Naive B cell (primary cell): ENCODE measurements at regions not wholly inside any gene's neighbourhood (a gene's known extent, or its start where the extent isn't known, plus 50 kb on each side); places are given as distances from the start of the nearest gene placed in this dataset.
"Not testable (repeated sequence)": the region's sequence is repeated elsewhere in the genome, so short reads cannot be mapped to it uniquely, and the experiment has no call there.

ENCODE experiments used
- ATAC-seq, 2 donors: fragments of 150-1000 bp; cut with Tn5 transposase; 2 replicates each; pipeline ENCODE4 v1.10.0; 2021; ENCODE audit warnings: low read depth in 2 of 2, mild to moderate bottlenecking in 2 of 2, moderate library complexity in 2 of 2
- DNase-seq: peaks from one replicate; pipeline ENCODE4 v3.0.0; 2022
- H3K27ac Mint-ChIP-seq, 6 donors: one replicate each; pipeline ENCODE4 v1.8.0; 2020 to 2022; ENCODE audit warnings: mild to moderate bottlenecking in 6 of 6, mixed read lengths in 6 of 6, moderate library complexity in 5 of 6, inconsistent platforms in 2 of 6
- H3K27me3 Mint-ChIP-seq, 3 donors: one replicate each; pipeline ENCODE4 v1.8.0; 2021 to 2022; ENCODE audit warnings: mixed read lengths in 3 of 3, mild to moderate bottlenecking in 1 of 3
- H3K36me3 Mint-ChIP-seq, 2 donors: one replicate each; pipeline ENCODE4 v1.8.0; 2020 to 2022; ENCODE audit warnings: mixed read lengths in 2 of 2, inconsistent platforms in 1 of 2, mild to moderate bottlenecking in 1 of 2
- H3K4me1 Mint-ChIP-seq, 3 donors: one replicate each; pipeline ENCODE4 v1.8.0; 2020 to 2022; ENCODE audit warnings: mixed read lengths in 3 of 3, inconsistent platforms in 1 of 3, mild to moderate bottlenecking in 1 of 3, moderate library complexity in 1 of 3
- H3K4me3 Mint-ChIP-seq, 8 donors: one replicate each; pipeline ENCODE4 v1.8.0; 2020 to 2022; ENCODE audit warnings: mild to moderate bottlenecking in 8 of 8, mixed read lengths in 8 of 8, moderate library complexity in 8 of 8, inconsistent platforms in 2 of 8
- H3K9me3 Mint-ChIP-seq, 7 donors: one replicate each; pipeline ENCODE4 v1.8.0; 2020 to 2022; ENCODE audit warnings: mixed read lengths in 7 of 7, mild to moderate bottlenecking in 5 of 7, inconsistent platforms in 2 of 7, moderate library complexity in 1 of 7

GRCh38 chr2:111356512-111357031 is 235.9 kb downstream of the BCL2L11 start:
- not testable (repeated sequence) for ATAC-seq, H3K27ac Mint-ChIP-seq, H3K36me3 Mint-ChIP-seq, H3K27me3 Mint-ChIP-seq, H3K4me3 Mint-ChIP-seq, H3K9me3 Mint-ChIP-seq, DNase-seq, H3K4me1 Mint-ChIP-seq

DNA sequence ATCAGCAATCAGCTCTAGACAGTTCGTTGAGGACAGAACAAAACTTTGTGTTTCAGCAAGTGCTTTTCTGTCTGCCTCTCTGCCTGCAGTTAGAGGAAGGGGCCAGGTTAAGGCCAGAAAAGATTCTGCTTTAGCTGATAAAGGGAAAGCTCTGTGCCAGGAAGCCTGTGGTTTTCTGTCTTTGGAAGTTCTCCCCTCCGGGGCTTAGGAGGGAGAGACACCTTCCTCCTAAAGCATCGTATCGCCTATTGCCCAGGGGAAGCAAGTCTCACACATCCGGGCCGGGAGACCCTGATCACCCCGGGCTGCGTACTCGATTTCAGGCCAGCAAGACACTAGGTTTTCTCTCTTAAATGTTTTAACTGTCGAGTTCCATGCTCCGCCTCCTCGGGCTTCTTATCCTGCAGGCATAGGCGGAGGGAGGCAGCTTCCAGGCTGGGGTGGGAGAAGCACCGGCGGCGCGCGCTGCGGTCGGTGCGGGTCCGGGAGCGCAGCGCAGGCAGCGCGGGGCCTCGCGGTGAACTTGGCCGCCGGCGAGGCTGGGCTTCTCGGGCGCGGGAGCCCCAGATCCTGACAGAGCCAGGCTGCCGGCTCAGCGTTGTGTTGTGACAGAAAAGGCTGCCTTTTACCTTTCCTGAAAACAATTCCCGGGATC is 245.4 kb downstream of the BCL2L11 start:
- not testable (repeated sequence) for H3K36me3 Mint-ChIP-seq, H3K27ac Mint-ChIP-seq, H3K4me1 Mint-ChIP-seq, H3K27me3 Mint-ChIP-seq, H3K9me3 Mint-ChIP-seq
- peak; percentile 34 to 48 for ATAC-seq
- H3K4me3 Mint-ChIP-seq = peak overlapping the region; percentile 30 to 84 (median 66)
- DNase-seq = peak; percentile 7

- H3K9me3 Mint-ChIP-seq, H3K4me1 Mint-ChIP-seq, H3K27me3 Mint-ChIP-seq, DNase-seq, H3K27ac Mint-ChIP-seq, ATAC-seq, H3K36me3 Mint-ChIP-seq: not testable (repeated sequence)
- H3K4me3 Mint-ChIP-seq = peak overlapping the region in 3 of 8 donors; percentile 25 to 56 (median 47)
Observed at GRCh38 chr2:111366641-111367029, 245.9 kb downstream of the BCL2L11 start.

DNA sequence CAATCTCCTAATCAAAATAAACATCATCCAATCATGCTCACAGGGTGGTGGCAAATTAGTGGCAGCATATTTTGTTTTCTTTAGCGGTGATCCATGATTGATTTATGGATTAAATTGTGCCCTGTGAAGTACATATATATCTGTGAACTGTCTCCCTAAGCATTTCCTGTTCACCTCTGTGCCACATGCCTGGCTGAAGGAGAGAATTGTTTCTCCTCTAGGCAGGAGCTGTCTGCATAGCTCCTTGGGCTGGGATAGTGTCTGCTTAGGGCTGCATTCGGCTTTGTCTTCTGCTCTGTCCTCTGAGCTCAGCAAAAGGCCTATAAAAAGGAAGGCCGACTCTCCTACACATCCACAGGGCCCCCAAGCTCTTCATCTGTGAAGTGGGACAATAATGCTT is 246.4 kb downstream of the BCL2L11 start:
- H3K27ac Mint-ChIP-seq, H3K36me3 Mint-ChIP-seq, H3K27me3 Mint-ChIP-seq, H3K4me1 Mint-ChIP-seq, ATAC-seq, DNase-seq, H3K9me3 Mint-ChIP-seq: not testable (repeated sequence)
- peak overlapping the region in 2 of 8 donors; percentile 47 to 56 for H3K4me3 Mint-ChIP-seq

GRCh38 chr2:111367871-111368270 is 247.2 kb downstream of the BCL2L11 start:
- not testable (repeated sequence) for H3K4me3 Mint-ChIP-seq, H3K27me3 Mint-ChIP-seq, H3K36me3 Mint-ChIP-seq, DNase-seq, H3K4me1 Mint-ChIP-seq, H3K9me3 Mint-ChIP-seq, H3K27ac Mint-ChIP-seq
- ATAC-seq = peak in 1 of 2 donors; percentile 23

DNA sequence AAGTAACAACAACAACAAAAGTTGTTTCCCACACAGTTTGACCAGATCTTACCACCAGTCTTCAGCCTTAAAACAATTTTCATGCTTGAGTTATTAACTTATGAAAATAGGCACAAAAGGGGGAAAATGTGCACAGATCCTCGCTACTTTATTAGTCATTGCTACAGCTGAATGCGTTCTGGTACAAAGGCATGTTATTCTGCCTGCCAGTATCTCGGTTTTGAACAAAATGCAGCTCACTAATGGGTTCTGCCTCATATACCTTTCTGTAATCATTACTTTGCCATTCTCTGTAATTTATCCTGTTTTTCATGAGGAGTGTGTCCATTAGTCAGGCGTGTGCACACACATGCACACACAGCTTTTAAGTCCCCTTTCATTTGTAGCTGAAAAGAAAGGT is 247.6 kb downstream of the BCL2L11 start:
- H3K4me3 Mint-ChIP-seq, DNase-seq, H3K27me3 Mint-ChIP-seq, H3K36me3 Mint-ChIP-seq, H3K27ac Mint-ChIP-seq, H3K9me3 Mint-ChIP-seq, H3K4me1 Mint-ChIP-seq: not testable (repeated sequence)
- peak; percentile 40 to 52 for ATAC-seq

DNA sequence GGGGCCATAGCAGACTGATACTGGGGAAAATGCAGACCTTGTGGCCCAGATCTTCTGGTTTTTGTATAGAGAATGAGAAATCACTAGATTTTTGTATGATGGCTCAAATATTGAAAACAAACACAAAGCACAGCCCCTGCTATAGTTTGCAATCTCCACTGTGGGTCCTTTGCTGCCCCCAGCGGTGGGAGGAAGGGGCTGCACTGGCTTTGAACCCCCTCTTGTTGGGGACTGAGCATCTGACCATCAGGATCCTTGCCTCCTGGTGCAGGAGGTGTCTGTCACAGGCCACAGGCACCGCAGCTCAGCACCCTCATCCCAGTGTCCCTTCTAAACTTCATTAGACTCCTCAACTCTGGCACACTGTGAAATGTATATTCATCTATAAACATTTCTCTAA is 252.3 kb downstream of the BCL2L11 start:
- DNase-seq, H3K36me3 Mint-ChIP-seq, ATAC-seq, H3K4me3 Mint-ChIP-seq, H3K27me3 Mint-ChIP-seq, H3K9me3 Mint-ChIP-seq, H3K27ac Mint-ChIP-seq, H3K4me1 Mint-ChIP-seq: not testable (repeated sequence)

- H3K4me3 Mint-ChIP-seq, H3K36me3 Mint-ChIP-seq, H3K9me3 Mint-ChIP-seq, DNase-seq, H3K27ac Mint-ChIP-seq, H3K27me3 Mint-ChIP-seq, H3K4me1 Mint-ChIP-seq, ATAC-seq: not testable (repeated sequence)
Observed at GRCh38 chr2:111373989-111374388, 253.3 kb downstream of the BCL2L11 start.

DNA sequence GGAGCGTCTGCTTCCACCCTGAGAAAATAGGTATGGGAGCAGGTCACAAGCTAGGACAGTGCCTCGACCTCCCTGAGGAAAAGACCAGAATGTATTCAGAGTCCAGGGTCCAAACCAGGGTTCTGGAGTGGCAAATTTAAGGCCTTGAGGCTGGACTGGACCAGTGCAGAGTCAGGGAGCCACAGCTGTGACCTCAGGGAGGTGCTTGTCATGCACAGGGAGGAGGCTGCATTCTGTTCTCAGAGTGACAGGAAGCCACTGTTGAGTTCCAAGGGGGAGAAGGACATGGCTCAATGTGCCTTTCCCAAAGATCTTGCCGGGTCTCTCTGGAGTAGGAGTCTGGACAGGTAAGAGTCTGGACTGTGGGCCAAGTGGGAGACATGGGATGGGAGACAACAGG is 254.0 kb downstream of the BCL2L11 start:
- H3K27ac Mint-ChIP-seq = peak overlapping the region in 1 of 6 donors; percentile 59
- H3K4me3 Mint-ChIP-seq = not testable (repeated sequence)

GRCh38 chr2:111375320-111375883 is 254.7 kb downstream of the BCL2L11 start:
- DNase-seq, H3K9me3 Mint-ChIP-seq, H3K4me3 Mint-ChIP-seq, H3K36me3 Mint-ChIP-seq, ATAC-seq, H3K27ac Mint-ChIP-seq, H3K4me1 Mint-ChIP-seq, H3K27me3 Mint-ChIP-seq: not testable (repeated sequence)

More for the DNA sequence above, 254.0 kb downstream of the BCL2L11 start:
- not testable (repeated sequence) for H3K9me3 Mint-ChIP-seq, DNase-seq, H3K36me3 Mint-ChIP-seq, H3K4me1 Mint-ChIP-seq, ATAC-seq, H3K27me3 Mint-ChIP-seq

DNA sequence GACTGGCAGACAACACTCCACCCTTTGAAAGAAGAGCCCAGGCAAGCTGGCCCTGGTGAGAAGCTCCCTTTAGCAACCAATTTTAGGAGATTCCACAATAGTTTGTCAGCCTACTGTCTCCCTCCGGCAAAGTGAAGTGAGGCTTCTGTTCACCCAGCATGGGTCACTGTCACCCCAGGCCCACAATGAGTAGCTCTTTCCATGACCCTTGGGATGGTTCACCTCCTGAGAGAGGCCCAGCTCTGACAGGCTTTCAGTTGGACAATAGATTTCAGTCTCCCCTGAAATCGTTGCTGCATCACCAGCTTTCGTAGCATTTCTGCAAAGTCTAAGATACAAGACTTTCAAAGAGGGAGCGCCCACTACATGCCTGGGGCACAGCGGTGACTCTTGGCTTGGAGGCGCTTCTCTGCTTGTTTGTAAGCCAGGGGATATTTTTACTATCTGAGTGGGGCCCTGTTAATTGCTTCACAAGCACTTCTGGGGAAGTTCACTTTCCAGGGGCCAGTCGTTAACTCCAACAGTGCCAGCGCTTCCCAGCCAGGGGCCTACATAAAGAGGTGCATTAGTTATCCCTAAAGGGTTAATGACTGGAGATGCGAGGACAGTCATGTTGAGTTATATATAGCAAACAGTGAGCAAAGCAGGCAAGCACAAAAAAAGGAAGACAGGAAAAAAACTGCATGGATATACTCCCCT is 255.7 kb downstream of the BCL2L11 start:
- H3K4me1 Mint-ChIP-seq, H3K36me3 Mint-ChIP-seq, H3K27ac Mint-ChIP-seq, ATAC-seq, H3K27me3 Mint-ChIP-seq, H3K9me3 Mint-ChIP-seq, H3K4me3 Mint-ChIP-seq, DNase-seq: not testable (repeated sequence)

DNA sequence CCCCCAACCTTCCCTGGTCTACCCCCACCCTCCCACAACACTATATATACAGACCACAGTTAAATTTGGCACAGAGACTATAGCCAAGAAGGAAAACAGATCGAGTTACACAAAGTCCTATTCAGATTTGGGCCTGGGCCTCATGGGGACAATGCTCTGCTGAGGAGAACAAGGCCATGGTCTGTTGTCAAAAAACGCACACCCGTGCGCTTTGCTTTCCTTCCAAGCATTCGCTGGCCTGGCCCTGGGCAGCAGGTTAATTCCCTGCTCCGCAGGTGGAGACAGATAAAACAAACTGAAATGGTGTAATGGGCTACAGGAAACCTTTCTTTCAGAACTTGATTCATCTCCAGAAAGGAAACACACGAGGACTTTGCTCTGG is 256.2 kb downstream of the BCL2L11 start:
- not testable (repeated sequence) for H3K27me3 Mint-ChIP-seq, ATAC-seq, H3K4me1 Mint-ChIP-seq, H3K9me3 Mint-ChIP-seq, H3K27ac Mint-ChIP-seq, H3K36me3 Mint-ChIP-seq, DNase-seq, H3K4me3 Mint-ChIP-seq

DNA sequence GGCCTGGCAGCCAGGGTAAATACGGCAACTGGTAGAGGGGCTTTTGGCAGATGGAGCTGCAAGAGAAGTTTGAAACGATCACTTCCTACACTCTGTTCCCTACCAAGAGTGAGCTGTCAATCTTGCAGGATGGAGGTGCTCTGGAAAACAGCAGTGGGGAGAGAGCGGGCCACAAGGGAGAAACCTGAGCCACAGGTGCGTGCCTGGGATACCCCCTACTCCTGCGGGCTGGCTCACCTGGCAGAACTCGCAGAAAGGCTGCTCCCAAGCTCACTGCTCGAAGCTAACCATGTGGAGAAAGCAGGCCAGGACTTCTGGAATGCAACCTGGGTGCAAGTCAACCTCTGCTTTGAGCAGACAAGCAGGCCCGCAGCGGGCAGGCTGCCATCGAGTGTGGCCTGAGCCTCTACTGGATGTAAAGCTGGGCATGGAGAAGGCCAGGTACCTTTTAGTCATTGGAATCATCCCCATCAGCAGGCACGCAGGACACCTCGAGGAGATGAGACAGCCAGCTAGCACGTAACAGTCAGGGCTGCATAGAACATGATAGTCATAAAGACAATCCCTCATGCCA is 256.8 kb downstream of the BCL2L11 start:
- H3K4me1 Mint-ChIP-seq, H3K27ac Mint-ChIP-seq, H3K36me3 Mint-ChIP-seq, ATAC-seq, H3K9me3 Mint-ChIP-seq, DNase-seq, H3K27me3 Mint-ChIP-seq, H3K4me3 Mint-ChIP-seq: not testable (repeated sequence)

- H3K4me1 Mint-ChIP-seq, H3K27me3 Mint-ChIP-seq, DNase-seq, ATAC-seq, H3K4me3 Mint-ChIP-seq, H3K9me3 Mint-ChIP-seq, H3K27ac Mint-ChIP-seq, H3K36me3 Mint-ChIP-seq: not testable (repeated sequence)
Observed at GRCh38 chr2:111378348-111378747, 257.6 kb downstream of the BCL2L11 start.
